ENCODE measurements at regions not wholly inside any gene's neighbourhood (a gene's known extent, or its start where the extent isn't known, plus 50 kb on each side); places are given as distances from the start of the nearest gene placed in this dataset.

- 0 out of 2 replicates have a peak, but pooled peaks have one; percentile 37 for TF ChIP-seq ZGPAT (CRISPR knock-in tag; IDR thresholded peaks at IDR 0.05)
- no peak for TF ChIP-seq MXD3 (CRISPR knock-in tag; IDR thresholded peaks at IDR 0.05)
- TF ChIP-seq ZMYM4 (CRISPR knock-in tag; IDR thresholded peaks at IDR 0.05): no peak
- peak; percentile 65 for TF ChIP-seq ARID5B (CRISPR knock-in tag; IDR thresholded peaks at IDR 0.05)
- TF ChIP-seq ZNF749 (CRISPR knock-in tag; IDR thresholded peaks at IDR 0.05; ENCODE audit: borderline replicate concordance): no peak
- TF ChIP-seq FOXP4 (CRISPR knock-in tag; IDR thresholded peaks at IDR 0.05): 0 out of 2 replicates have a peak, but pooled peaks have one; percentile 21
- no peak for TF ChIP-seq NR2F2 (IDR thresholded peaks at IDR 0.05; ENCODE audit: borderline replicate concordance, low read depth)
- TF ChIP-seq ZNF687 (CRISPR knock-in tag; IDR thresholded peaks at IDR 0.05): peak; percentile 65
- no peak for TF ChIP-seq TSC22D2 (CRISPR knock-in tag; IDR thresholded peaks at IDR 0.05; ENCODE audit: borderline replicate concordance)
- no peak for TF ChIP-seq ZNF670 (CRISPR knock-in tag; IDR thresholded peaks at IDR 0.05; ENCODE audit: borderline replicate concordance)
- TF ChIP-seq TFE3 (CRISPR knock-in tag; IDR thresholded peaks at IDR 0.05): peak; percentile 90
- TF ChIP-seq IRF9 (CRISPR knock-in tag; IDR thresholded peaks at IDR 0.05; ENCODE audit: borderline replicate concordance): 0 out of 2 replicates have a peak, but pooled peaks have one; percentile 36
- peak; percentile 62 for TF ChIP-seq BHLHE40 (IDR thresholded peaks at IDR 0.05; ENCODE audit: low read length)
- no peak for TF ChIP-seq ZNF768 (CRISPR knock-in tag; IDR thresholded peaks at IDR 0.05)
Measured at GRCh38 chr16:29290631-29291247, 115.8 kb downstream of the NPIPB11 start (continued).

Measured in HepG2 (cell line).